ENCODE measurements at regions not wholly inside any gene's neighbourhood (a gene's known extent, or its start where the extent isn't known, plus 50 kb on each side); places are given as distances from the start of the nearest gene placed in this dataset.
"Not testable (repeated sequence)": the region's sequence is repeated elsewhere in the genome, so short reads cannot be mapped to it uniquely, and the experiment has no call there.

DNA sequence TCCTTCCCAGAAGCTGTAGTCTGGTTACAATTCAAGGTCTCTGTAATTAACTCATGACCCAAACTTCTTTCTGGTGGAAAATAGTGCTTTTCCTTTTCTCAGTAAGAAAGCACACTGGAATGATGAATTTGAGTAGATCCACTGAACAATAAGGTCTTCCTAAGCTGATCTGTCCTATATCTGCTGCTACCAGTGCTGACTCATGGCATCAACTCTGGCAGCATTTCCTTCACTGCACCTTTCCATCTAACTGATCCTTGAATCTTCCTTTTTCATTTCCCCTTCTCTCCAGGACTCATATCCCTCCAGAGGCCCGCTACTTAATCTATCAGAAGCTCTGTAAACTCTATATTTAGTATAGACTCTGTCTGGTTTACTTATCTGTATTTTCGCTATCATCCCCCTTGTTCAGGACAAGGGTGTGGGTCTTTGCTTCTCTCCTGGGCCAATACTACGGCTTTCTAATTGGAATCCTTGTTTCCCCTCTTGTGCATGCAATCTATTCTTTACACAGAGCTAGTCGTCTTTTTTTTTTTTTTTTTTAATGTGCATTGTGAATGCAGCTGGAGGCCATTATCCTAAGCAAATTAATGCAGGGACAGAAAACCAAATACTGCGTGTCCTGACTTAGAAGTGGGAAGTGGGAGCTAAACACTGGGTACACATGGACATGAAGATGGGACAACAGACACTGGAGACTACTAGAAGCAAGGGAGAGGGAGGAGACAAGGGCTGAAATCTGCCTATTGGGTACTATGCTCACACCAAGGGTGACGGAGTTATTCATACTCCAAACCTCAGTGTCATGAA, 192.2 kb upstream of the RPS23 start:
- Mint-ChIP-seq H3K9me3 (ENCODE audit: low read depth) (no peaks in the 10 kb centered on the region), H3K4me3 (no peak overlapping the region), H3K27me3 (no peaks in the 10 kb centered on the region), H3K27ac (no peak overlapping the region), H3K36me3 (no peaks in the 10 kb centered on the region), H3K4me1 (ENCODE audit: low read depth) (no peaks in the 10 kb centered on the region)

DNA sequence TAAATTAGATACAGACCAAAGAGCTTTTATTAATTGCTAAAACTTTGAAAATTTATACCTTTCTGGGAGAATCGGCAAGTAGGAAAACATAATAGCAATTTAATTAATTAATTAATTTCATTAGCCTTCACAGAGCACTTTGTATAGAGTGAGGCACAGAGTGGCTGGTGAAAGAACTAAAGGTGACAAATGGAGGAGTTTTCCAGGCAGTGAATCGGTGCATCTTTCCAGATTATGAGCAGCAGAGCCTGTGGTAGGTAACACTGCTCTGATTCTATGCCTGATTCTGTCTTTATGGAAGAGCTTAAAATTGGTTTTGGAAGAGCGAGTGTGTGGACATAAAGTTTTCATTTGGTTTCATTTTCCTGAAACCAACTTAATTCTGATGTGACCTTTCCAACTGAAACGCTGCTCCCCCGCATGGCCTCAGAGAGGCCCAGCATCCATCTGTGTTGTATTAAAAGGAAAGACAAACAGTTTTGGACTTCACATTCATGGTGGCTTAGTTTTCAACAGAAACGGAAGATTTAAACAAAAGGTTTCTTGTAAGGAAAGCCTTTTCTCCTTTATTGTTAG, 188.9 kb upstream of the RPS23 start:
- Mint-ChIP-seq H3K4me3 (no peak overlapping the region), H3K27me3 (no peaks in the 10 kb centered on the region), H3K36me3 (no peaks in the 10 kb centered on the region), H3K27ac (no peak overlapping the region), H3K9me3 (ENCODE audit: low read depth) (peaks cover 5% of the 10 kb centered on the region), H3K4me1 (ENCODE audit: low read depth) (no peaks in the 10 kb centered on the region)

DNA sequence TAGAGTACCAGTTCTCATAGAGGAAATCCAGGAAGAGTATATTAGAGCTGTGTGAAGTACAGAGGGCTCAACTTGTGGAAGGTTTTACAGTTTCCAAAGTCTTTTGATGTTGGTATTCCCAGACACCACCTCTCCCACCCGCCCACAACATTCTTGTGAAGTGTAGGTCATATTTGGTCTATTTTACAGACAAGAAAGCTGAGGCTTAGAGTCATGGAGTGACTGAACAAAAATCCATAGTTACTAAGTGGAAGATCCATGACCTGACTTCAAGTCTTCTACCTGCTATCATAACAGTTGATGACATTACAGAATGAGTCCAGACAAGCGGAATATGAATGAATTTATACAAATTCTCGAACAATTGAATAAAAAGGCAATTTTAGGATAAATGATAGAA, 187.1 kb upstream of the RPS23 start:
- no peaks in the 10 kb centered on the region for H3K36me3 Mint-ChIP-seq
- no peaks in the 10 kb centered on the region for H3K27me3 Mint-ChIP-seq
- no peaks in the 10 kb centered on the region for H3K4me1 Mint-ChIP-seq (ENCODE audit: low read depth)
- H3K4me3 Mint-ChIP-seq = no peak overlapping the region
- peaks cover 5% of the 10 kb centered on the region for H3K9me3 Mint-ChIP-seq (ENCODE audit: low read depth)
- H3K27ac Mint-ChIP-seq = no peak overlapping the region

DNA sequence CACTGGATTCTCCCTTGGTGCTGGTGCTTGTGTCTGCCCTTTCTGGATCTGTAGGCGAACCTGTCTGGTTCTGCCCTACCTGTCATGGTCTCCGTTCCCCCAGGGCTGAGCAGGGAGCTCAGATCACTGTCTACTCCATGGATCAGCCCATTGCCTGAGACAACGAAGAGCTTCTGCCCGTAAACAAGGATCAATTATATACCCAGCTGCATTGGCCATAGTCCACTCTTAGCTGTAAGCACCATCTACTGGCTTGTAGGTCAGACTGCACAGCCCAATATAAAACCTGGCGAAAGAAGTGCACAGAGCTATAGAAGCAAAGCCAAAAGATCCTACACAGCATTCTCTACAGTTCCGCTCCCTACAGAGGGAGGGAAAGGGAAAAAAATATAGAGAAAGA, 181.5 kb upstream of the RPS23 start:
- no peak overlapping the region for H3K4me3 Mint-ChIP-seq
- H3K27ac Mint-ChIP-seq = no peak overlapping the region
- H3K9me3 Mint-ChIP-seq (ENCODE audit: low read depth) = peaks cover 5% of the 10 kb centered on the region
- H3K4me1 Mint-ChIP-seq (ENCODE audit: low read depth) = no peaks in the 10 kb centered on the region
- H3K36me3 Mint-ChIP-seq = no peaks in the 10 kb centered on the region
- no peaks in the 10 kb centered on the region for H3K27me3 Mint-ChIP-seq

DNA sequence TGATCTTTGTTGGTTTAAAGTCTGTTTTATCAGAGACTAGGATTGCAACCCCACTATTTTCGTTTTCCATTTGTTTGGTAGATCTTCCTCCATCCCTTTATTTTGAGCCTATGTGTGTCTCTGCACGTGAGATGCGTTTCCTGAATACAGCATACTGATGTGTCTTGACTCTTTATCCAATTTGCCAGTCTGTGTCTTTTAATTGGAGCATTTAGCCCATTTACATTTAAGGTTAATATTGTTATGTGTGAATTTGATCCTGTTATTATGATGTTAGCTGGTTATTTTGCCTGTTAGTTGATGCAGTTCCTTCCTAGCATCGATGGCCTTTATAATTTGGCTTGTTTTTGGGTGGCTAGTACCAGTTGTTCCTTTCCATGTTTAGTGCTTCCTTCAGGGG, 177.2 kb upstream of the RPS23 start:
- H3K4me3 Mint-ChIP-seq; H3K27me3 Mint-ChIP-seq; H3K36me3 Mint-ChIP-seq; H3K4me1 Mint-ChIP-seq (ENCODE audit: low read depth); H3K27ac Mint-ChIP-seq; H3K9me3 Mint-ChIP-seq (ENCODE audit: low read depth): not testable (repeated sequence)

DNA sequence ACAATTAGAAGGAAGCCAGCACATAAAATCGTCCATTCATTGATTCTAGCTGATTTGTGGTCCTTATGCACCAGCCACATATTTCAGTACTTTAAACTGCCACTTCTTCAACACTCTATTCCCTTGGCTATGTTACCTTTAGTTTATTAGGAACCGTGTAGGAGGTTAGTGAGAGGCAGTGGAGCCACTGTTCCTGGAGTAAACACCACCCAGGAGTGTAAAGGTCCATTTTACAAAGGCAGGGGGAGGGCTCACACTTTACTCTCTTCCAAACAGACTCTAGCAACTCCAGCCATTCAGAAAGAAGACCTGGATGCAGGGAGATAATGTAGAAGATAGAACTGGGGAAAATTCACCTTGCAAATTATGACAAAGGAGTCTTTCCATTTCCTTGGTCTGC, 170.2 kb upstream of the RPS23 start:
- Mint-ChIP-seq H3K4me3 (no peak overlapping the region), H3K9me3 (ENCODE audit: low read depth) (no peaks in the 10 kb centered on the region), H3K4me1 (ENCODE audit: low read depth) (no peaks in the 10 kb centered on the region), H3K36me3 (no peaks in the 10 kb centered on the region), H3K27me3 (no peaks in the 10 kb centered on the region), H3K27ac (no peak overlapping the region)

DNA sequence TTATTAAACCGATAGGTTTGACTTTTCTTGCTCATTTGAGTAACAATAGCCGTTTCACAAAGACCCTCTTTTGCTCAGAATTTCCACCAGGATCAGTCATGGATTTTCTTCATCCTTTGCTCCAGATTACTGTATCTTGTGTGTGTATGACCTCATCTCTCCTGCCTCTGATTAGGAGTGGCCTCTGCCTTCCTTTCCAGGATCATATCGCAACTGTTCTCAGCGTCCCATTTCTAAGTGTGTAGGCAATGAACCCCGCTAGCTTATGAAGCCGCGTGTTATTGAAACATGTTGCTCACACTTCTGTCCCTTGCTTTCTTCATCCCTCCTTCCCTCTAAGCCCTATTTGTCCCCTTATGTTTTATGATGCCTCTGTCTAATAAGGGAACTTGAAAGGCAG, 169.8 kb upstream of the RPS23 start:
- Mint-ChIP-seq H3K9me3 (ENCODE audit: low read depth) (no peaks in the 10 kb centered on the region), H3K36me3 (no peaks in the 10 kb centered on the region), H3K4me1 (ENCODE audit: low read depth) (no peaks in the 10 kb centered on the region), H3K27ac (no peak overlapping the region), H3K27me3 (no peaks in the 10 kb centered on the region), H3K4me3 (no peak overlapping the region)

DNA sequence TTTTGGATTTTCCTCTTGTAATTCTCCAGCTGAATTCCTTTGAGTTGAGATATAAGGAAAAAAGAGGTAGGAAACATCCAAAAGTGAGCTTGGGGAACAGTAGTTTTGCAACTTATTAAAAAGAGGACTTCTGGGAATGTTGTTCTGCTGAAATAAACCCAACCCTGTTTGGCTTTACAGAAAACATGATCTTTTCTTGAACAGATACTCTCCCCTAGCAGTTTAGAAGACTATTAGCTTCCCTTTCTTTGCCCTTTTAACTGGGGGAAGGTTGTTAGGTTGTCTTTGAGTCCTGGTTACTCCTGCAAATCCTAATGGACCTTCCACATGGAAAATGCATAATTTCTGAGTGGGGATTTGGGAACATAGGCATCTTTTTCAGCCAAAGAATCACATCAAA, 168.7 kb upstream of the RPS23 start:
- Mint-ChIP-seq H3K4me1 (ENCODE audit: low read depth) (no peaks in the 10 kb centered on the region), H3K9me3 (ENCODE audit: low read depth) (no peaks in the 10 kb centered on the region), H3K27me3 (no peaks in the 10 kb centered on the region), H3K4me3 (no peak overlapping the region), H3K27ac (no peak overlapping the region), H3K36me3 (no peaks in the 10 kb centered on the region)

DNA sequence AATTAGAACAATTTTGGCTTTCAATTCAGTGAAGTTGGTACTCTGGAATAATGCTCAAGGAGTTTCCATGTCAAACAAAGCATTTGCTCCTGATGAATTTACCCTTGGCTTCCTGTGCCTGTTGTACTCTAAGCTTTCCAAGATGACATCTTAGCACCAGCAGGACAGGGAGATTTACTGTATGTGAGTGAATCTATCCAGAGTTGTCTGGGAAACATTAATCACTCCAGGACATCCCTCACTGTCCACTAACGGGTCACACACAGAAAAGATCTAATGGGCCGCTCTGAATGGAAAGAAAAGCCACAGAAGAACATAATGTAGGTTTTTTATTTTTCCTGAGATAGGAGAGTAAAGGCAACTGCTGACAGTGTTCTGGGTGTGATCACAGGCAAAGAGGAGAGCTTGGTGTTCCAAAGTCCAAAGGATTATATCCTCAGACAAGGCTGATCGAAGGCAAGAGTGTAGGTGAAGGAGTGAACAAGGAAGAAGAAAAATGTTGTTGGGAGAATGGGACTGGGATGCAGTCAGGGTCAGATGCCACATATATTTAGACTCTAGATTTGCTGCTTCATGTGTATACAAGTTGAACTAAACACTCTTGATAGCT, 167.7 kb upstream of the RPS23 start:
- Mint-ChIP-seq H3K4me3 (no peak overlapping the region), H3K27me3 (no peaks in the 10 kb centered on the region), H3K4me1 (ENCODE audit: low read depth) (no peaks in the 10 kb centered on the region), H3K36me3 (no peaks in the 10 kb centered on the region), H3K9me3 (ENCODE audit: low read depth) (no peaks in the 10 kb centered on the region), H3K27ac (no peak overlapping the region)

DNA sequence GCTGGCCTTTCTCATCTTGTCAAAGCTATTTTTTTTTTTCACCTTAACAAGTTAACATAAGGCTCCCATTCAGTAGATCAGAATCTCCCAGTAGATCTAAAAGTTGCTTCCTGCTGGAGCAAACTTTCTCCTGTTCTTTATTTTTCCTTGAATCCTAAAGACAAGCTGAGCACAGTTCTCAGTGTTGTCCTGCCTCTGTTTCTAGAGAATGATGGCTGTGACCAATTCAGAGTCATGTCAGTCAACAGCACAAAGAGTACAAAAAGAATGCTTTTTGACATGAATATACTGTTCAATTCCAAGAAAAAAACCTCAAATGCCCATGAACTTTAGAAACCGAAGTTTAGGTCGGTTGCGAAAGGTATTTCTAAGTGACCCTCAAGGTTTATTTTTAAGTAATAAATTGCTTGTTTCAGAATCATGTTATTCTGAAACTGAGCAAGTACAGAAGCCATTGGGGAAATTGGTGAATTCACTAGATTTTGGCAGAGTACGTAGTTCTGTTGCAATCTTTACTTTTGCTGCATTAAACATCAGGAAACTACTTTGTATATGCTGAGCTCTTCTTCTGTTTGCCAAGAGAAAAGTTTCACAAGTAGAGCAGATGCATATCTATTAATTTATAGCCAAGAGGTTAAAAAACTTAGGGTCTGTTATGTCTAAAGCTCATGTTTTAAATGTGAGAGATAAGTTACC, 161.7 kb upstream of the RPS23 start:
- H3K27me3 Mint-ChIP-seq = no peaks in the 10 kb centered on the region
- H3K36me3 Mint-ChIP-seq = no peaks in the 10 kb centered on the region
- H3K4me1 Mint-ChIP-seq (ENCODE audit: low read depth) = no peaks in the 10 kb centered on the region
- H3K27ac Mint-ChIP-seq = no peak overlapping the region
- no peak overlapping the region for H3K4me3 Mint-ChIP-seq
- H3K9me3 Mint-ChIP-seq (ENCODE audit: low read depth) = no peaks in the 10 kb centered on the region

DNA sequence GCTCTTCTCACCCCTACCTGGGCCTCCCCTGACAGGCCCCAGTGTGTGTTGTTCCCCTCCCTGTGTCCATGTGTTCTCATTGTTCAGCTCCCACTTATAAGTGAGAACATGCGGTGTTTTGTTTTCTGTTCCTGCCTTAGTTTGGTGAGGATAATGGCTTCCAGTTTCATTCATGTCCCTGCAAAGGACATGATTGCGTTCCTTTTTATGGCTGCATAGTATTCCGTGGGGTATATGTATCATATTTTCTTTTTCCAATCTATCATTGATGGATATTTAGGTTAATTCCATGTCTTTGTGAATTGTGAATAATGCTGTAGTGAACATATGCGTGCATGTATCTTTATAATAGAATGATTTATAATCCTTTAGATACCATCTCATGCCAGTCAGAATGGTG, 159.4 kb upstream of the RPS23 start:
- not testable (repeated sequence) for H3K4me3 Mint-ChIP-seq; H3K9me3 Mint-ChIP-seq (ENCODE audit: low read depth); H3K36me3 Mint-ChIP-seq; H3K27ac Mint-ChIP-seq; H3K27me3 Mint-ChIP-seq; H3K4me1 Mint-ChIP-seq (ENCODE audit: low read depth)

DNA sequence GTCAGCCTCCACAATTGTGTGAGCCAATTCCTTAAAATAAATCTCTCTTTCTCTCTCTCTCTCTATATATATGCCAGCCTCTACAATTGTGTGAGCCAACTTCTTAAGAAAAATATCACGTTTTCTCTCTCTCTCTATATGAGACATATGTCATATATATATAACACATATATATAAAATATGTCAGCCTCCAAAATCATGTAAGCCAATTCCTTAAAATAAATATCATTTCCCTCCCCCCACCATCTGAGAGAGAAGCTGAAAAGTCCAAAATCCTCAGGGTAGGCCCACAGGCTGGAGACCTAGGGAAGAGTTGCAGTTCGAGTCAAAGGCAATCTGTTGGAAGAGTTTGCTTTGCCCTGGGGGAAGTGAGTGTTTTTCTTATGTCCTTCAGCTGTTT, 158.1 kb upstream of the RPS23 start:
- no peaks in the 10 kb centered on the region for H3K27me3 Mint-ChIP-seq
- H3K4me1 Mint-ChIP-seq (ENCODE audit: low read depth) = no peaks in the 10 kb centered on the region
- no peak overlapping the region for H3K4me3 Mint-ChIP-seq
- no peaks in the 10 kb centered on the region for H3K36me3 Mint-ChIP-seq
- H3K27ac Mint-ChIP-seq = no peak overlapping the region
- no peaks in the 10 kb centered on the region for H3K9me3 Mint-ChIP-seq (ENCODE audit: low read depth)

DNA sequence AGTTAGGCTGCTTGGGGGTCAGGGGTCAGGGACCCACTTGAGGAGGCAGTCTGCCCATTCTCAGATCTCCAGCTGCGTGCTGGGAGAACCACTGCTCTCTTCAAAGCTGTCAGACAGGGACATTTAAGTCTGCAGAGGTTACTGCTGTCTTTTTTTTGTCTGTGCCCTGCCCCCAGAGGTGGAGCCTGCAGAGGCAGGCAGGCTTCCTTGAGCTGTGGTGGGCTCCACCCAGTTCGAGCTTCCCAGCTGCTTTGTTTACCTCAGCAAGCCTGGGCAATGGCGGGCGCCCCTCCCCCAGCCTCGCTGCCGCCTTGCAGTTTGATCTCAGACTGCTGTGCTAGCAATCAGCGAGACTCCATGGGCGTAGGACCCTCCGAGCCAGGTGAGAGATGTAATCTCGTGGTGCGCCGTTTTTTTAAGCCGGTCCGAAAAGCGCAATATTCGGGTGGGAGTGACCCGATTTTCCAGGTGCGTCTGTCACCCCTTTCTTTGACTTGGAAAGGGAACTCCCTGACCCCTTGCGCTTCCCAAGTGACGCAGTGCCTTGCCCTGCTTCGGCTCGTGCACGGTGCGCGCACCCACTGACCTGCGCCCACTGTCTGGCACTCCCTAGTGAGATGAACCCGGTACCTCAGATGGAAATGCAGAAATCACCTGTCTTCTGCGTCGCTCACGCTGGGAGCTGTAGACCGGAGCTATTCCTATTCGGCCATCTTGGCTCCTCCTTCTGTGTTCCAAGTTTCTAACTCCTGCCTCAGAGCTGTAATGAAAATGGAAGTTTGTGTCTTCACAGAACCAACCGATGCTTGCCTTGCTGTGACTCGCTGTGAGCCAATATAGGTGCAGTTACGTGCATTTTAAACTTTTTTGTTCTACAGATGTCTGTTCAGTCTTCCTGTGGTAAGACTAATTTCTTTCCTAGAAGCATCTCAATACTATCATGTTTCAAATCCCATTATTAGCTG, 156.8 kb upstream of the RPS23 start:
- H3K9me3 Mint-ChIP-seq (ENCODE audit: low read depth); H3K36me3 Mint-ChIP-seq; H3K27ac Mint-ChIP-seq; H3K4me3 Mint-ChIP-seq; H3K4me1 Mint-ChIP-seq (ENCODE audit: low read depth); H3K27me3 Mint-ChIP-seq: not testable (repeated sequence)

DNA sequence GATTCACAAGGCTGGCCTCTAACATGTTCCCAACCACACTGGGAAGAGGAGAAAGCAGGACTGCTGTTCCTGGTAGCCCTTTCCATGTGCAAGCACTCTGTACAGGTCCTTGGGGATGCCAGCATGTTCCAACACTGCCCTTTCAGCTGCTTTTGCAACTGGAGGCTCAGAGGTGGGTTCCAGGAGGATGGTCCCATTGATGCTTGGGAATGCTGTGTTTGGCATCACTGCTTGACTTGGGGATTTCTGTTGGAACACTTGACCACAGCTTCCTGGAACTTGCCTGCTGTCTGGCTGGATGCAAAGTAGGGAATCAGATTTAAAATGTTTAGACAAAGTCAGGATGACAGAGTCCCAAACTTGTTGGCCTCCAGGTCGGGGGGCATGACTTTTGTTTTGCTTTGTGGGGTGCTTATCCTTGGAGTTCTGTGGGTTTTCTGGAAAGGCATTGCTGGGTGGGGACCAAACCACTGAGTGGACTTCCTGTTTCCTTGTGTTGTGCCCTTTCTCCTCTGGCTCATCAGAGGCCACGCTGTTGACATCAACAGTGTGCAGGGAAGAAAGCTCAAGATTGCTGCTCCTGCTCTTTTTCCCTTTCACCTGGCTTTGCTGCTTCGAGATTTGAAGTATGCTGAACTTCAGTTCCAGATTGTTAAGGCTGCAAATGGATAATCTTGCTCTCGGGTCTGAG, 148.5 kb upstream of the RPS23 start:
- H3K27ac Mint-ChIP-seq = no peak overlapping the region
- no peaks in the 10 kb centered on the region for H3K27me3 Mint-ChIP-seq
- no peaks in the 10 kb centered on the region for H3K36me3 Mint-ChIP-seq
- no peaks in the 10 kb centered on the region for H3K9me3 Mint-ChIP-seq (ENCODE audit: low read depth)
- no peaks in the 10 kb centered on the region for H3K4me1 Mint-ChIP-seq (ENCODE audit: low read depth)
- no peak overlapping the region for H3K4me3 Mint-ChIP-seq

All from activated naive CD8-positive, alpha-beta T cell (primary cell).